ENCODE measurements at regions not wholly inside any gene's neighbourhood (a gene's known extent, or its start where the extent isn't known, plus 50 kb on each side); places are given as distances from the start of the nearest gene placed in this dataset.

GRCh38 chr5:114648940-114649339, 287.1 kb downstream of the KCNN2 start (continued):
- TF ChIP-seq IRF3 (IDR thresholded peaks at IDR 0.05), result no peak
- TF ChIP-seq RELA (IDR thresholded peaks at IDR 0.05; ENCODE audit: borderline replicate concordance, partially characterized antibody), result no peak
- no peak for TF ChIP-seq BMI1 (IDR thresholded peaks at IDR 0.05; ENCODE audit: borderline replicate concordance)
- no peak for TF ChIP-seq RAD51 (IDR thresholded peaks at IDR 0.05)
- no peak for TF ChIP-seq FOXK2 (IDR thresholded peaks at IDR 0.05)
- TF ChIP-seq HDAC2 (IDR thresholded peaks at IDR 0.05), result no peak
- TF ChIP-seq POLR2A (IDR thresholded peaks at IDR 0.05; ENCODE audit: low read depth, low read length), result no peak
- no peak for TF ChIP-seq YBX1 (IDR thresholded peaks at IDR 0.05)
- TF ChIP-seq KLF5 (IDR thresholded peaks at IDR 0.05; ENCODE audit: partially characterized antibody), result no peak

- H3K9ac ChIP-seq (ENCODE audit: control insufficient read depth, insufficient read depth, low read length), result no peak overlapping the region
- no peak overlapping the region for H3K27ac ChIP-seq (ENCODE audit: control insufficient read depth, insufficient read depth)
- ATAC-seq, result no peak
- BruUV-seq (replicated peaks), result no TSS peak
- POLR2A ChIA-PET, result no interaction called here
- no peak overlapping the region for H3K4me2 ChIP-seq (ENCODE audit: control insufficient read depth, insufficient read depth)
- H3K9me3 ChIP-seq (replicated peaks; ENCODE audit: control insufficient read depth, insufficient read depth, low read length), result no peaks in the 10 kb centered on the region
- H3K4me3 ChIP-seq, result no peak overlapping the region
- no peak overlapping the region for H2AFZ ChIP-seq (ENCODE audit: control insufficient read depth, low read depth, low read length)
- H3K79me2 ChIP-seq (ENCODE audit: control insufficient read depth, insufficient read depth, low read length), result no peaks in the 10 kb centered on the region
- intact Hi-C loops (cut with micrococcal nuclease; ENCODE audit: unreplicated experiment), result no loop called here
- no peaks in the 10 kb centered on the region for H4K20me1 ChIP-seq (ENCODE audit: control insufficient read depth, insufficient read depth)
- H3K27me3 ChIP-seq (replicated peaks in 1 of 2; ENCODE audit: control insufficient read depth in 2 of 2, insufficient read depth in 2 of 2, low read length in 1 of 2), result no peaks in the 10 kb centered on the region
- no peak for DNase-seq (ENCODE audit: low read depth, low spot score)
- TF ChIP-seq SUZ12 (IDR thresholded peaks at IDR 0.05; ENCODE audit: unreplicated experiment) (no peak), MAX (IDR thresholded peaks at IDR 0.05; ENCODE audit: low read depth, low read length) (no peak), SMAD5 (IDR thresholded peaks at IDR 0.05; ENCODE audit: low read depth) (no peak), CTCF (IDR thresholded peaks at IDR 0.05 in 2 of 3, conservative IDR thresholded peaks at IDR 0.05 in 1 of 3; ENCODE audit: control insufficient read depth in 2 of 3, extremely low read depth in 1 of 3, insufficient read depth in 1 of 3, low read depth in 3 of 3, low read length in 3 of 3) (no peak), CBX3 (IDR thresholded peaks at IDR 0.05; ENCODE audit: borderline replicate concordance, low read depth) (no peak), REST (IDR thresholded peaks at IDR 0.05; ENCODE audit: low read depth, low read length) (no peak), ASH2L (IDR thresholded peaks at IDR 0.05; ENCODE audit: borderline replicate concordance, low read depth) (no peak)
- CTCF ChIA-PET, result no interaction called here
- RAD21 ChIA-PET (ENCODE audit: unreplicated experiment), result no interaction called here
- no peaks in the 10 kb centered on the region for H3K4me1 ChIP-seq (ENCODE audit: control insufficient read depth, insufficient read depth, low read length)
- H3K36me3 ChIP-seq (ENCODE audit: control insufficient read depth in 2 of 2, insufficient read depth in 2 of 2, low read length in 1 of 2), result no peaks in the 10 kb centered on the region
- FAIRE-seq, result no peak
- SMC1A ChIA-PET (ENCODE audit: uncharacterized antibody, unreplicated experiment), result no interaction called here
- in situ Hi-C loops (cut with MboI), result no loop called here
Measured at GRCh38 chr5:114644576-114644975, 282.7 kb downstream of the KCNN2 start.
